AG04450 (cell line): ENCODE measurements at regions not wholly inside any gene's neighbourhood (a gene's known extent, or its start where the extent isn't known, plus 50 kb on each side); places are given as distances from the start of the nearest gene placed in this dataset.

ENCODE experiments used
- CTCF ChIA-PET: fragments of 300-600, 350-600 bp; formaldehyde crosslinking; extraction: SDS; loops from one replicate; lab custom pipeline; 2022; ENCODE audit warnings: antibody characterized with exemption, inconsistent platforms; lab: Charles Lee
- POLR2A ChIA-PET: fragments of 350-600 bp; formaldehyde crosslinking; extraction: SDS; loops from one replicate; lab custom pipeline; 2021; ENCODE audit warnings: antibody characterized with exemption, inconsistent platforms; lab: Yijun Ruan, JAX
- DNase-seq: peaks from one replicate; pipeline ENCODE4 v3.0.0-alpha.2; 2011; ENCODE audit warnings: low read depth, low spot score
- H3K27ac ChIP-seq: one replicate; pipeline ENCODE4 v1.5.1; 2012; ENCODE audit warnings: low read depth, low read length, control low read depth
- H3K27me3 ChIP-seq: one replicate; pipeline ENCODE4 v1.6.0; 2012; ENCODE audit warnings: low read length; ENCODE audit not compliant: control insufficient read depth, insufficient read depth
- H3K4me3 ChIP-seq: 2 replicates; pipeline ENCODE4 v1.5.1; 2011; ENCODE audit warnings: mild to moderate bottlenecking, low read depth, low read length, control low read depth
- H3K9me3 ChIP-seq: 2 replicates; pipeline ENCODE4 v1.5.1; 2012; ENCODE audit warnings: low read length; ENCODE audit not compliant: control insufficient read depth, insufficient read depth
- CTCF ChIP-seq: IDR thresholded peaks from 2 replicates; pipeline ENCODE4 v1.5.1; 2011; ENCODE audit warnings: low read depth, low read length, control low read depth, inconsistent platforms

- Histone ChIP-seq H3K9me3 (peaks cover 11% of the 10 kb centered on the region), H3K27ac (no peak overlapping the region), H3K4me3 (no peak overlapping the region), H3K27me3 (no peaks in the 10 kb centered on the region)
- no peak for DNase-seq
- no peak for TF ChIP-seq CTCF
- CTCF ChIA-PET, result no interaction called here
- POLR2A ChIA-PET, result no interaction called here
Observed at GRCh38 chr13:69487576-69487975, 620.0 kb upstream of the ATXN8OS start.

GRCh38 chr13:69485991-69486592, 621.5 kb upstream of the ATXN8OS start:
- Histone ChIP-seq H3K27me3 (no peaks in the 10 kb centered on the region), H3K27ac (no peak overlapping the region), H3K9me3 (peaks cover 8% of the 10 kb centered on the region), H3K4me3 (no peak overlapping the region)
- ChIA-PET CTCF (no interaction called here), POLR2A (no interaction called here)
- TF ChIP-seq CTCF, result no peak
- no peak for DNase-seq

GRCh38 chr13:69477451-69477850, 630.2 kb upstream of the ATXN8OS start:
- Histone ChIP-seq H3K9me3 (peaks cover 9% of the 10 kb centered on the region), H3K27ac (no peak overlapping the region), H3K4me3 (no peak overlapping the region), H3K27me3 (no peaks in the 10 kb centered on the region)
- TF ChIP-seq CTCF, result no peak
- CTCF ChIA-PET, result no interaction called here
- POLR2A ChIA-PET, result no interaction called here
- no peak for DNase-seq

GRCh38 chr13:69474011-69474685, 633.5 kb upstream of the ATXN8OS start:
- Histone ChIP-seq H3K27me3 (no peaks in the 10 kb centered on the region), H3K27ac (no peak overlapping the region), H3K4me3 (no peak overlapping the region), H3K9me3 (peaks cover 9% of the 10 kb centered on the region)
- no peak for TF ChIP-seq CTCF
- ChIA-PET POLR2A (no interaction called here), CTCF (no interaction called here)
- no peak for DNase-seq

GRCh38 chr13:69468624-69469023, 639.0 kb upstream of the ATXN8OS start:
- H3K4me3 ChIP-seq, result no peak overlapping the region
- ChIA-PET CTCF (no interaction called here), POLR2A (no interaction called here)
- H3K27me3 ChIP-seq, result no peaks in the 10 kb centered on the region
- TF ChIP-seq CTCF, result no peak
- DNase-seq, result no peak
- H3K9me3 ChIP-seq, result peaks cover 2% of the 10 kb centered on the region; the same call in 1 of the 2 replicates
- no peak overlapping the region for H3K27ac ChIP-seq
